ES-I3 (cell line): ENCODE measurements at regions not wholly inside any gene's neighbourhood (a gene's known extent, or its start where the extent isn't known, plus 50 kb on each side); places are given as distances from the start of the nearest gene placed in this dataset.
"Not testable (repeated sequence)": the region's sequence is repeated elsewhere in the genome, so short reads cannot be mapped to it uniquely, and the experiment has no call there.

Experiments
- H3K36me3 ChIP-seq: 2 replicates; pipeline ENCODE4 v1.6.1; 2013; ENCODE audit warnings: mild to moderate bottlenecking, low read length, control low read depth, moderate library complexity; ENCODE audit not compliant: insufficient read depth
- H3K4me1 ChIP-seq: 2 replicates; pipeline ENCODE4 v1.6.1; 2013; ENCODE audit warnings: mild to moderate bottlenecking, control low read depth, low read length; ENCODE audit not compliant: insufficient read depth
- H3K9ac ChIP-seq: 2 replicates; pipeline ENCODE4 v1.6.1; 2013; ENCODE audit warnings: low read depth, mild to moderate bottlenecking, low read length, moderate library complexity
- H3K9me3 ChIP-seq: 2 replicates; pipeline ENCODE4 v1.6.1; 2013; ENCODE audit warnings: mild to moderate bottlenecking, low read length, moderate library complexity; ENCODE audit not compliant: control insufficient read depth, insufficient read depth

GRCh38 chr6:71808865-71809264, 77.5 kb upstream of the RIMS1 start:
- no peak overlapping the region for H3K9ac ChIP-seq
- H3K36me3 ChIP-seq = no peaks in the 10 kb centered on the region
- no peaks in the 10 kb centered on the region for H3K9me3 ChIP-seq
- no peaks in the 10 kb centered on the region for H3K4me1 ChIP-seq

- Histone ChIP-seq H3K9ac (no peak overlapping the region), H3K9me3 (no peaks in the 10 kb centered on the region; the same call in 1 of the 2 replicates), H3K36me3 (no peaks in the 10 kb centered on the region), H3K4me1 (no peaks in the 10 kb centered on the region)
These were observed 75.5 kb upstream of the RIMS1 start for GRCh38 chr6:71810880-71811279.

GRCh38 chr6:71822625-71823024, 63.7 kb upstream of the RIMS1 start:
- H3K9me3 ChIP-seq = no peaks in the 10 kb centered on the region; the same call in 1 of the 2 replicates
- H3K4me1 ChIP-seq = no peaks in the 10 kb centered on the region
- H3K9ac ChIP-seq = no peak overlapping the region
- H3K36me3 ChIP-seq = no peaks in the 10 kb centered on the region

- H3K9me3 ChIP-seq, H3K36me3 ChIP-seq, H3K9ac ChIP-seq, H3K4me1 ChIP-seq: not testable (repeated sequence)
These were observed 54.1 kb upstream of the RIMS1 start for GRCh38 chr6:71832110-71832764.
